ENCODE measurements at regions not wholly inside any gene's neighbourhood (a gene's known extent, or its start where the extent isn't known, plus 50 kb on each side); places are given as distances from the start of the nearest gene placed in this dataset.

DNA sequence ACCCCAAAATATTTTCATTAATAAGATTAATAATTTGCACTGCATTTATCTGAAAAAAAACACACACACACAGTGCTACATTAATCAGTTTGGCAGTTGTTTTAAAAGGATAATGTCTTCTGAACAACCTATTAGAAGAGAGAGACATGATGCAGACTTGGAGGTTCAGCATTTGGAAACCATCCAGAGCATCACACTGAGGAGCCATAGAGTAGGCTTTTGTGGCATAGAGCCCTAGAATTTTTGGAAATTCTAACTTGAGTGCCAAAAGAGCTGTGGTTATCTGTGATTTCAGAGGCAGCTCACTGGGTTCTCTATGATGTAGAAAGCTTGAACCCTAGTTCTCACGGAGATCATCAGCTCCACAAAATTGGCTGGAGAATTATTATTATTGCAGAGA lies 90.2 kb downstream of the RFC3 start:
- Histone ChIP-seq H3K27me3 (ENCODE audit: insufficient read depth, low read length) (no peaks in the 10 kb centered on the region), H2BK120ac (ENCODE audit: low read depth, low read length, poor library complexity, severe bottlenecking) (no peak overlapping the region), H3K9ac (ENCODE audit: extremely low read depth, insufficient read length, low read length) (no peak overlapping the region), H3K4me2 (ENCODE audit: insufficient read depth, insufficient read length, low read length) (no peak overlapping the region), H3K4ac (ENCODE audit: low read depth, low read length) (no peak overlapping the region), H2AK5ac (ENCODE audit: insufficient read length, low read length) (no peak overlapping the region), H3K4me1 (ENCODE audit: insufficient read depth, low read length) (no peaks in the 10 kb centered on the region), H2BK20ac (ENCODE audit: low read depth, low read length, poor library complexity, severe bottlenecking) (no peak overlapping the region), H3T11ph (ENCODE audit: low read length) (no peak overlapping the region), H3K9me3 (ENCODE audit: control insufficient read depth, low read depth, low read length) (no peaks in the 10 kb centered on the region), H3K27ac (ENCODE audit: insufficient read length, low read depth, low read length) (no peak overlapping the region), H2AFZ (ENCODE audit: low read length) (no peak overlapping the region), H3K79me2 (ENCODE audit: insufficient read depth, low read length) (no peaks in the 10 kb centered on the region), H3K14ac (ENCODE audit: insufficient read depth, low read length) (no peak overlapping the region), H3K23me2 (ENCODE audit: insufficient read length, low read depth, low read length, poor library complexity, severe bottlenecking) (no peaks in the 10 kb centered on the region), H3K18ac (ENCODE audit: insufficient read length, low read depth, low read length) (no peak overlapping the region), H4K8ac (replicated peaks; ENCODE audit: insufficient read length, low read depth, low read length) (no peak overlapping the region), H4K91ac (ENCODE audit: insufficient read length, low read depth, low read length) (no peak overlapping the region), H3K79me1 (ENCODE audit: insufficient read depth, low read depth, low read length, poor library complexity, severe bottlenecking) (no peaks in the 10 kb centered on the region), H3K56ac (ENCODE audit: insufficient read length, low read depth, low read length) (no peak overlapping the region), H3K23ac (ENCODE audit: insufficient read length, low read depth, low read length) (no peak overlapping the region), H4K20me1 (ENCODE audit: control insufficient read depth, insufficient read depth, insufficient read length) (no peaks in the 10 kb centered on the region), H2BK15ac (ENCODE audit: low read depth, low read length) (no peak overlapping the region), H4K5ac (ENCODE audit: insufficient read length, low read depth, low read length) (no peak overlapping the region), H2BK5ac (ENCODE audit: insufficient read length, low read length) (no peak overlapping the region), H2BK12ac (ENCODE audit: insufficient read length, low read depth, low read length) (no peak overlapping the region)
- no peak overlapping the region for H3K4me3 Mint-ChIP-seq
- no peaks in the 10 kb centered on the region for H3K36me3 Mint-ChIP-seq (ENCODE audit: insufficient read depth in 1 of 3, low read depth in 3 of 3)
- H3K4me1 Mint-ChIP-seq, result no peaks in the 10 kb centered on the region
- no peak for DNase-seq
- no peak overlapping the region for H3K27ac Mint-ChIP-seq
- no peaks in the 10 kb centered on the region for H3K9me3 Mint-ChIP-seq
- no peaks in the 10 kb centered on the region for H3K27me3 Mint-ChIP-seq (ENCODE audit: low read depth)
- no CpG with 5 or more reads among the region's 1 CpG for WGBS (ENCODE audit: extremely low coverage, insufficient read length, low lambda C conversion rate)
- TF ChIP-seq, protein P1, sequence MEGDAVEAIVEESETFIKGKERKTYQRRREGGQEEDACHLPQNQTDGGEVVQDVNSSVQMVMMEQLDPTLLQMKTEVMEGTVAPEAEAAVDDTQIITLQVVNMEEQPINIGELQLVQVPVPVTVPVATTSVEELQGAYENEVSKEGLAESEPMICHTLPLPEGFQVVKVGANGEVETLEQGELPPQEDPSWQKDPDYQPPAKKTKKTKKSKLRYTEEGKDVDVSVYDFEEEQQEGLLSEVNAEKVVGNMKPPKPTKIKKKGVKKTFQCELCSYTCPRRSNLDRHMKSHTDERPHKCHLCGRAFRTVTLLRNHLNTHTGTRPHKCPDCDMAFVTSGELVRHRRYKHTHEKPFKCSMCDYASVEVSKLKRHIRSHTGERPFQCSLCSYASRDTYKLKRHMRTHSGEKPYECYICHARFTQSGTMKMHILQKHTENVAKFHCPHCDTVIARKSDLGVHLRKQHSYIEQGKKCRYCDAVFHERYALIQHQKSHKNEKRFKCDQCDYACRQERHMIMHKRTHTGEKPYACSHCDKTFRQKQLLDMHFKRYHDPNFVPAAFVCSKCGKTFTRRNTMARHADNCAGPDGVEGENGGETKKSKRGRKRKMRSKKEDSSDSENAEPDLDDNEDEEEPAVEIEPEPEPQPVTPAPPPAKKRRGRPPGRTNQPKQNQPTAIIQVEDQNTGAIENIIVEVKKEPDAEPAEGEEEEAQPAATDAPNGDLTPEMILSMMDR (conservative IDR thresholded peaks at IDR 0.05), result no peak

Data from H9 (cell line).